ENCODE measurements at regions not wholly inside any gene's neighbourhood (a gene's known extent, or its start where the extent isn't known, plus 50 kb on each side); places are given as distances from the start of the nearest gene placed in this dataset.

DNA sequence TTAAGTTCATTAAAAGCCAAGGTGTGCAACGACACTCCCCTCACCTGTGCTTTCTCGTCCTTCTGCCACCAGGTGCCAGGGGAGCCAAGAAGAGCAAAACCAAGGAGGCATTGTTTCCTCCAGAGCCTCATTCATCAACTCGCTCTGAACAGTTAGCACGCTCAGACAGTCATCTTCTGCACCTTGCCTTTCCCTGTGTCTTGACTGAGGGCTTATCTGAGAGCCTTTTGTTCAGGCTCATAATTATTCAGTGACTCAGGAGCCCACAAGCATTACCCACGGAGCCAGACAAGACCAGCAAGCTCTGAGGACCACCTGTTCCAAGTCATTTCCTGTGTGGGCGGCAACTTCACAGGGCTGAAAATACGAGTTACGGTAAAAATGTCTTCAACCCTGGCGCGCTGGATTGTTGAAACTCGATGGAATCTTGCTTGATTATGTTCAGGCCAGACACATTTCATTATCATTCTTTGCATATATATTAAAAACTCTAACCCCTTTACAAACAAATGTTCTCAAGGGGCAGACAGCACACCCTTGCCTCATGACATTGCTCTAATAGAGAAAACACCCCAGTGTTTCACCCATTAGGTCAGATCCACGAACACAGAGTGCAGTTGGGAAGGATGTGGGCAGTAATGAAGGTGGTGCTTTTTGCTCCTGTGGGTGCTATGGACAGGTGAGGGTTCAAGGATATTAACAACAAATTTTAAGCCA lies 89.7 kb upstream of the RUNX1 start:
- DNase-seq, result peak; percentile 8

DNA sequence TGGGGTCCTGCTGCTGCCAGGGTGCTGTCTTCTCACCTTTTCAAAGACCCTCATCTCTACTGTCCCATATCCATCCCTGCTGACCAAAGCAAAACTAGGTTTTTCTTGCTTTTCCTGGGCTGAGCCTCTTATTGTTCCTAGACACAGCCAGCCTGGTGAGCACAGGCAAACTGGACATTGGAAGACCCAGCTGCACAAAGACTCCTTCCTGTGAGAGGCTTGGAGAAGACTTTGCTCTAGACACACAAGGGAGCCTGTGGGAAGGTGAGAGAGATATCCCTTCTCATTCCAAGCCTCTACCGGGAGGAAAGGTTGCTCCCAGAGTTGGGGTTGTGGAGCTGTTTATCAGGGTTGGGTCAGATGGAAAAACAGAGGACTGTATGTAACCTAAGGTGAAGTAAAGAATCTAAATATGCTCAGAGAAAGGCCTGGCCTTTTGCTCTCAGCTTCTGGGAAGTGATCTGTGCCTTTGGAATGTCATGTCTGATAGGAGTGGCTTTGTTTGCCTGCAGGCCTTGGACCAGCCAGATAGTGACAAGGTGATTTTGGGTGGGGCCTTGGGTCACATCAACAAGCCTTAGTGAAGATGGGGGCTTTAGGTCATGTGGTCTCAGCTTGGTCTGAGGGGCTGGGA lies 87.6 kb upstream of the RUNX1 start:
- no peak for DNase-seq

DNA sequence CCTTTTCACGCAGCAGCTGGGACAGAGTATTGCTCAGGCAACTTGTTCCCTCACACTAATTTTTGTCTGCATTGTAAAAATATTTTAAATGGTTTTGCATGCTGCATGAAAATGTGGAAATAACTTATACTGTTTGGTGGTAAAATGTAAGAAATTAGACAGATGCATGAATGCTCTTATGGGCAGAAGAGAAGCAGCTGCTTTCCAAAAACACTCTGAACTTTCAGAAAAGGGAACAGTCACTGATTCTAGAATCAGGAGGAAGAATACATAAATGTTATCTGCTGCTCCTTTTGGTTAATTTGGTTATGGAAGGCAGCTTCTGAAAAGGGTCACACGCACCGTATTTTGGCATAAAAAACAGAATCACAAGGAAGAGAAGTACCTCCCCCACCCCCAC lies 87.0 kb upstream of the RUNX1 start:
- no peak for DNase-seq

DNA sequence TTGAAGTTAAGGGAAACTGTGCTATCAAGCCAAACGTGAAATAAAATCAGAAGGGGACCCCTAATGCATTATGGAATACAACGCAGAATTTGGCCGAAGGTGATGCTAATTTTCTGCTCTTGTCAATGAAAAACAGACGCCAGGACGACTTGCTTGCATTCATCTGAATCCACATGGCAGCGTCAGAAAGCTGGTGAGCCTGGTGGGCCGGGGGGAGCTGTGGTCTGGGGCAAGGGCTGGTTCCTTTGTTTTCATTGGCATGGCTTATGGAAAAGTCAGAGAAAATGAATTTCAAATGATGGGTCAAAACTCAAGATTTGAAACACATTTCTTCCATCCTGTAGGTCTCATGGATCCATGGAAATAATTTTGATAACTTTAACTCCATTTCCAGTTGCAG lies 86.4 kb upstream of the RUNX1 start:
- no peak for DNase-seq

DNA sequence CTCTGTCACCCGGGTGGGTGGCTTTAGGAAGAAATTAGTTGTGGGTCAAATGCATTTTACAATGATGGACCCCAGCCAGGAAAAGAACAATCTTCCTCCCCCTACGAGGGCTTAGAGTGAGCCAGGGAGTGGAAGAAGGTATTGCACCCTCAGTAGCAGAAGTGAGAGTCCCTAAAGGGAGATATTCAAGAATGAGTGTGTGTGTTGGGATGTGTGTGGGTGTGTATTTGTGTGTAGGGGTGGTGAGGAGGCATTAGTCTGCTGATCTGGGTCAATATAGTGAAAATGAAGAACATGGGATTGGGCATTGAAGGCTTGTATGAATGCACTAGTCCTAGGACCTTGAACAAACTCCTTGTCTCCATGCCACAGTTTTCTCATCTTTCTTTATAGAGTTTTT lies 85.2 kb upstream of the RUNX1 start:
- no peak for DNase-seq

DNA sequence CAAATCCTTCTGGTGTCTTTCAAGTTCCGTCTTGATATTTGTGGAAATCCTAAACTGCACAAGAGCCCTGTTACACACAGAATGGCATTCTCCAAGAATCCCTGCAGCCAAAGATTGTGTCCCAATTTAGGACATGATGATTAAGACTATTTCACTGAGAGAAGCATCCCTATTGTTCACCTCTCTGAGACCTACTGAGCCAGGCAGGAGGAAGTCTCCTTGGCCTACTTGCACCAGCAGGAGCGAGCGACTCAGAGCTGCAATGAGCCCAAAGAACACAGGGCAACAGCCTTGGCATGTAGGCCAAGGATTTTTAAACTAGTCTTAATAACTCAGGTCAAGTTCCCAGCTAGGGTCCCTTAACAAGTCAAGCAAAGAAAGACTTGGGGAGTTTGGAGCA lies 79.4 kb upstream of the RUNX1 start:
- no peak for DNase-seq

DNA sequence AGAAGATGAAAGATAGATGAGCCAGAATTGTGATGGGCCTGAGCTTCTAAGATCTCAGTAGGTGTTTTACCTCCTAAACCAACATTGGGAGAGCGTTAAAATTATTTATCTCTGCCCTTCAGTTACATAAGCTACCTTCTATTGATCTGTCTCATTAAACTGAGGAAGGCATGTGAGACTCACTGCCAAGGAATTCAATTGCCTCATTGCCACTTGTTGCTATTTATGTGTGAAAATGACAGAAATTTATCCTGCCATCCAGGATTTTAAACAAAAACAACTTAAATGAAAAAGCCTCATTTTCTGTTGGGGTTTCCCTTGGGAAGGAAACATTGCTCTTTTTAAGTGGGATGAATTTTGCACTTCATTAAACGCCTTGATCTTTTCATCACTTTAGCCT lies 78.7 kb upstream of the RUNX1 start:
- no peak for DNase-seq

DNA sequence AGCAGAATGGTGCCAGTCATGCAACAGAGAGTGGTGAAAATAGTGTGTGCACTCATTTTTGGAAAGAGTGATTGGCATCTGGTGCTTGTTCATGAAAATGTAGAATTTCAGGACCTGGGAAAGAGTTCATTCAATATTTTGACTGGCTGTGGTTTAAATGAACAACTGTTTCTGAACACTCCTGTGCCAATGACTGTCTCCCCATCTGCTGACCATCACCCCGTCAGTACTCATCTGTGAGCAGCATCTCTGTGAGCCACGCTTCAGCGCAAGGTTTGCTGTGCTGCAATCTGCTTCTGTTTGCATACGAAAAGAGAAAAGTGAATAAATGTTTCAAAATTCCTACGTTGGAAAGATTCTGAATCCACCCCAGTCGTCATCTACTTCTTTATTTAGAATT lies 77.9 kb upstream of the RUNX1 start:
- DNase-seq, result no peak

DNA sequence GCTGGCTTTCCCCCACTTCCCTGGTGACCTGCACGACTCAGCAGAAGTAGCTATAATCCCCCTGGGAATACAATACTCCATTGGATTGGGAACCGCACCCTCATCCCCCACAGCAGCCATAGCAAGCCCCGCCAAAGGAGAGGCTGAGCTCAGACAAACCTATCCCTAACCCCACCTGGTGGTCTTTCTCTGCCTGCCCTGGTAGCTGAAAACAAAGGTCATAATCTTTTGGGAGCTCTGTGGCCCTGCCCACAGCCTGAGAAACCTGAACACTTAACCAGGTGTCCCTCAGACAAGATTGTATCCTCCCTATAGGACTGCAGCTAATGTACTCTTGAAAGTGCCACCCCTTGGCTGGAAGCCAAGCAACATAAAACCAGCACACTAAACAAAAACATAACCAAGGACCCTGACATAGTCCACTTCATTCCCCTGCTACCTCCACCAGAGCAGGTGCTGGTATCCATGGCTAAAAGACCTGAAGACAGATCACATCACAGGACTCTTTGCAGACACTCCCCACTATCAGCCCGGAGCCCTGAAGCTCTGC lies 71.6 kb upstream of the RUNX1 start:
- no peak for DNase-seq

DNA sequence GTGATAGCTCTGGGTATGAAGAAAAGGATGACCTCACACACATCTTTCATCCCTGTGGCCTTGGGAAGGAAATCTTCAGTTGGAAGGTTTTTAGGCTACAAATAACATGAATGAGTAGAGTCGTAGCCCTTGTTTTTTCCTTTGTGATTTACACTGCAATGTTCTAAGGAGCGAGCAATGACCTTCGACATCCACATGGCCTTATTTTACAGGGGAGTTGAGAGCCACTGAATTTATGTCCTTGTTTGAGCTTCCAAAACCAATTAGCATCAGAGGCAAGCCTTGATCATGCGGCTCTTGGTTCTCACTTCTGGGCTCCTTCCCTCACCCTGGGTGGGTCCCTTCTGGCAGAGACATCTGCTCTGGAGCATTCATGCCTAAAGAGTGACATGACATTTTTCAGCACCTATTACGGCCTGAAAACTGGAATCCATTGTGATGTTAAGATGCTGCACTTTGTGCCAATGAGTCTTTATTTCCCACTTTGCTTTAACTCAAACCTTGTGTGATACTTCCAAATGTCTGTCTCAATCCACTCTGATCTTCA lies 70.5 kb upstream of the RUNX1 start:
- DNase-seq, result no peak

DNA sequence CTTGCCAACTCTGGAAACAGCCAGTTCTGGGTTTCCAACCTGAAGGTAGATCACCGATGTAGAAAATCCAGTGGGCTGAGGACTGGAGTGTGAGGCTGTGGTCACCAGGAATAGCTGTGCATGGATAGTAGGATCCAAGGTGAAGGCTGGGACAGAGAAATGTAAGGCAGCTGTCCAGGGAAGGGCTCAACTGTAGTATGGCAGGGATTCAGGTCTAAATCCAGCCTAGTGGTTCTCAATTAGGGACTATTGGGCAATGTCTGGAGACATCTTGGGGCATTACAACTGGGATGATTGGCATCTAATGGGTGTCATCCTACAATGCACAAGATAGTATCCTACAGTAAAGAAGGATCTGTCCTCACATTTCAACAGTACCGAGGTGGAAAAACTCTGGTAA lies 67.7 kb upstream of the RUNX1 start:
- DNase-seq, result no peak

DNA sequence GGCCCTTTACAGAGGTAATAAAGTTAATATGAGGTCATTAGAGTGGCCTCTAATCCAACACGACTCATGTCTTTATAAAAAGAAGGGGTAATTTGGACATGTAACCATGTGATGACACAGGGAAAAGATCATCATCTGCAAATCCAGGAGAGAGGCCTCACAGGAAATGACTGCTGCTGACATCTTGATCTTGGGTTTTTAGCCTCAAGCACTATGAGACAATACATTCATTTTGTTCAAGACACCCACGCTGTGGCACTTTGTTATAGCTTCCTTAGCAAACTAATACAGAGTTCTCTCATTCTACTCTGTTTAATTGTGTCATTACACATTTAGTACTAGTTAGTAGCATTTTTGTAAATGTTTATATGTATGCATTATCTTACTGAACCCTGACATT lies 64.0 kb upstream of the RUNX1 start:
- DNase-seq, result no peak

DNA sequence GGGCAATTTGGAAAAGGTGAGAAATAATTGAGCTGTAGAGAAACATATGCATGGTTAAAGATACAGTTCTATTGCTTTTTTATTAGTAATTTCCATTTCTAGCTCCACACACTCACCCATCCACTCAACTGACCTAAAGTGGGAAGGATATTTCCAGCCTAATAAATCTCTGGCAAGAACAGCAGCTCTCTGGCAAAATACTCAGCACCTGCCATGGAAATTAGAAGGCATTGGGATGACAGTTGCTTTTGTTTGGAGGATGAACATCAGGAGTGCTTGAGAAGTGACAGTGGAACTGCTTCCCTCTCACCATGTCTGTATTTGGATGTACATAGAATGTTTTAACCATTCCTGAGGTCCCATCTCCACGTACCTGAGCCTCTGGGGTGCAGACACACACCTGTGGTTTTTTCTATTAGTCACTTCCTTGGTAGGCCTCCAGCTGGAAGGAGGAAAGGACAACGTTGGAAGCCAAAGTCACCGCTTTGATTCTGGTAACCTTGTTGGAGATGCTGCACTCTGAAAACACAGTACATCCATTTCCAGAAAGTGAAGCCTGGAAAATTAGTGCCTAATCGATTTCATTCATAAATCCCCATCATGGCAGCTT lies 62.3 kb upstream of the RUNX1 start:
- no peak for DNase-seq

DNA sequence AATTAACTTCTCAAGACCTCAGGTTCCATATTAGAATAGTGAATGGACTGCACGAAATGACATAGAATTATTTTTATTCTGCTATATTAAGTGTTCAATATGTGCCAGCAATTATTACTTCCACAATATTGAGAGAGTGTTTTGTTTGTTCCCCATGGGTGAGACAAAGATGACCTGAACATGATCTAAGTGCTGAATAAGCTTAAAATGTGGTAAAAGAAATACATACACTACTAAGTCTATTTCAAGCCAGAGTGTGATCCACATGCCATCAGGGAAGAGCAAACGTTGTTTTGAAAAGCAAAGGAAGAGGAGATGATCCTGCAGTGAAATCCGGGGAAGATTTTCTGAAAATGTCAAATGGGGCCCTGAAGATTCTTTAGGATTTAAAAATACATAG lies 59.8 kb upstream of the RUNX1 start:
- no peak for DNase-seq

DNA sequence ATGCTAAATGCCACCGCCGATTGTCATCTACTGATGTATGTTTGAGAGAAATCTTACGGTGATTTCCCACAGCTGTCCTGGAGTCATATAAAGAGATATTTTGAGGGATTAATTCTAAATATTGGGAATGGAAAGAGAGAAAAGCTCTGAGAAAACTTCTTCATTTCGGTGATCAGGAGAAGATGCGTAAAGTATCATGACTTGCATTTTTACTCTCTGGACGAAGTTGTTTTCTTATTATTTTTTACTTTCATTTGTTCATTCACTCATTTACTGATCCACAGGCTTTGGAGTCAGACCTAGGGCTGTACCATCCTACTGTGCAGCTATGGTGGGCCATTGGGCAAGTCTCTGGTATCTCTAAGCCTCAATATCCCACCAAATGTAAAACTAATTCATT lies 58.4 kb upstream of the RUNX1 start:
- DNase-seq, result no peak

DNA sequence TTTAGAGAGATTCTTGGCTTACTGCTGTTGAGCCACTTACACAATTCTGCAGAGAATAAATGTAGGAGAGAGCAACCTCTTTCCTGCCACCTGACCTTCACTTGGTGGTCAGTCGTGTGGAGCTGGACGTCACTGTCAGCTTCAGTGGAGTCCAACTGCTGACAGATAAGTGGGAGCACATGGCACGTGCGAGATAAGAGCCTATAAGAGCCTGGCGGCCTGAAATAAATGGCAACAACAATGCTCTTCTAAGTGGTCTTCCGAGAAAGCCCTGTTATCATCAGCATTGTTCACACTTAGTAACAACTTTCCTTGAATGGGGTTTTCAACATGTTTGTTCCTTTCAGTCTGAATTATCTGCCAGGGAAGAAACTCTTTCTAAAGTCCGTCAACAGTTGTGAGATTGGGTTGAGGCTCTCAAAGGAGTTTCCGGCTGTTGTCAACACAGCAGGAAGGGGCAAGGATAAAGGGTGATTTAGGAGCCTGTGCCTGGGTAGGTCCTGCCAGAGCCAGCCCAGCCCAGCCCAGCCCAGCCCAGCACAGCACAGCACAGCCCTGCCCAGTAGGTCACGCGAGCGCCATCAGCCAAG lies 57.2 kb upstream of the RUNX1 start:
- DNase-seq, result no peak

DNA sequence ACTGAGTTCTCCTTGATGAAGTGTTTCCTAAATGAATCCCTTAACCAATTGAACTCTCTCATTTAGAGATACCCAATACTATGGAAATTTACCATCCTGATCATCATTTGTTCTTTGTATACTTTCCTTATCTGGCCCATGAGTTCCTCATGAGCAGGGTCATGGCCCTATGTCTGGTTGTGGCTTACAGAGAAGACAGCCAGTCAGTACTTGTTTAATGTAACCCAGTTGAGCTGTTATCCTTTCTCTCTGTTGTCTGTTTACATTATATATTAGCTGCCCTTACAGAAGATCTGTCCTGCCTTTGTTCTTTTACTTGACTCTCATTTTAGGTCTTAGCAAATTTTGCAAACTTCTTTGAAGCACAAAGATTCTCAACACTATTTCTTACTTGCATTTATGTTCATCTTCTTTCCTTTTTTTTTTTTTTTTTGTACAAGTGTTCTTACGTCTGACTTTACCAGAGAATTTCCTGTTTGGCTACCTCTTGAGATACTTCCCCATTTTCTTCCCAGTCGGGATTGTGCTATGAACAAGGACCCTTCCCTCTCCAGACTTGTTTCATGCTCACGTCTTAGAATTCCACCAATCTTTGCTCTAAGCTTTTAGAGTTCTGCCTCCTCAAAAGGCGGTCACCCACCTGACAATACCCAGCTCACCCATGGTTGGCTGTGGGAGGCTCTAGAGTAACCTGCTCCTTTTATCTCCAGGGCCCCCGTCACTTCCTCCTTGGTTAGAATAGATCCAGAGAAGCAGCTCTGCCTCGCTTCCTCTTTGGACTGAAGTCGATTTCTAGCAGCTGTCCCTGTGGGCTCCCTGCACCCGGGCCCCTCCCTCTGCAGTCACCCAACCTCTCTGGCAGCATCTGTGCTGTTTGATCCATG lies 53.6 kb upstream of the RUNX1 start:
- peak; percentile 66 for DNase-seq

DNA sequence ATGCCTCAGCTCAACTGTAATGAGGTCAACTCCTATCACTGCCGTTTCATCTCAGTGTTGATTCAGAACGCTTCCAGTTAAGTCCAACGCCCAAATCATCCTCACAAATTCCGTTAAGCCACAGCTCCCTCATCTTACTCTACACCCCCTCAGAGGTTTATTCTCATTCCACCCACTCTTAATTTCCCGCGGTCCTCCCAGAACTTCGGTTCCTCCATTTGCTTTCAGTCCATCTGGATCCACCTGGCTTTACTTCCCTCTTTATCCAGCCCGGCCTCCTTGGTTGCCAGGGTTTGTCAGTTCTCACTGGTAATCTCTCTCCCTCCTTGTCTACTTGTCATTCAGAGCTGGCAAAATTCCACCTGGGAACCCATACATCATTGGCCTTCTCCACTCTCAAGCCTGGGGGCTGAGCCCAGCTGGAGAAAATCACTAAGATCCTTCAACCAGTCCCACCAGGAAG lies 51.3 kb upstream of the RUNX1 start:
- DNase-seq, result no peak

DNA sequence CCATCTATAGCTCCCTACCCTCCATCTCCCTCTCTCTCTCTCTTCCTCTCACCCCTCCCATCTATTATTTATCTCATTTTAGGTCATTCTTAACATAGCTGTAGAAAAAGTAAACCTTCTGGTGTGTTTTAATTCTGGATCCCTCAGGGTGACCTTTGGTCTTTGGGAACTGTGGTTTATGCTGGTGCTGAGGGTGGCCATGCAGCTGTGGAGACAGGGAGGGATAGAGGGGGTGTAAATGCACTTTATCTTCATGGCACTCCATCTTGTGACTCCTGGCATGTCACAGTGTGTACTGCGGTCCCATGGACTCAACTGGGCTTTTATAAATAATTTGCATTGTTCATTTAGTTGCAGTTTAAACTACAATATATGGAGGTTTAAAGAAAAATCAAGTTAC lies 50.2 kb upstream of the RUNX1 start:
- no peak for DNase-seq

Data from CD4-positive, alpha-beta T cell treated with Interferon gamma for 1 hour (primary cell).